ENCODE measurements at regions not wholly inside any gene's neighbourhood (a gene's known extent, or its start where the extent isn't known, plus 50 kb on each side); places are given as distances from the start of the nearest gene placed in this dataset.

DNA sequence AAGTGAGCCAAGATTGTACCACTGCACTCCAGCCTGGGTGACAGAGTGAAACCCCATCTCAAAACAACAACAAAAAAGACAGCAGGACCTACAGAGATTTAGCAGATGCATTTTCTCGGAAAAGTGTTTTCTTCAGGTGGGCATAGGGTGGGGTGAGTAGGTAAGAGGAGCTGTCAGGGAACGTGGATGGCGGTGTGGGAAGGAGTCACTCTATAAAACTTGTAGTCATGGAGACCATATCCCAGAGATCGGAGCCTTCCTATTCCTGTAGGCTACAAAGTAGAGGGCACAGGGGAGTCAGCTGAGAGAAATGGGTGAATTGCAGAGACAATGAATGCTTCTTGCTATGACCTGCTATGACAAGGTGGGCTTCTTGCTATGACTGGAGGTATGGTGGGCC lies 283.0 kb upstream of the FOXK1 start:
- no peaks in the 10 kb centered on the region for H3K9me3 ChIP-seq (ENCODE audit: low read length)
- no peaks in the 10 kb centered on the region for H3K27me3 ChIP-seq (ENCODE audit: control insufficient read depth in 1 of 2, insufficient read depth in 2 of 2, low read length in 2 of 2)
- H3K9ac ChIP-seq (ENCODE audit: low read length), result no peak overlapping the region
- H3K36me3 ChIP-seq (ENCODE audit: insufficient read depth, low read length), result no peaks in the 10 kb centered on the region
- H3K4me1 ChIP-seq (ENCODE audit: insufficient read depth, low read length), result no peaks in the 10 kb centered on the region
- no peak overlapping the region for H3K4me3 ChIP-seq (ENCODE audit: low read depth in 1 of 2, low read length in 2 of 2)
- H3K27ac ChIP-seq (ENCODE audit: low read depth, low read length), result no peak overlapping the region

DNA sequence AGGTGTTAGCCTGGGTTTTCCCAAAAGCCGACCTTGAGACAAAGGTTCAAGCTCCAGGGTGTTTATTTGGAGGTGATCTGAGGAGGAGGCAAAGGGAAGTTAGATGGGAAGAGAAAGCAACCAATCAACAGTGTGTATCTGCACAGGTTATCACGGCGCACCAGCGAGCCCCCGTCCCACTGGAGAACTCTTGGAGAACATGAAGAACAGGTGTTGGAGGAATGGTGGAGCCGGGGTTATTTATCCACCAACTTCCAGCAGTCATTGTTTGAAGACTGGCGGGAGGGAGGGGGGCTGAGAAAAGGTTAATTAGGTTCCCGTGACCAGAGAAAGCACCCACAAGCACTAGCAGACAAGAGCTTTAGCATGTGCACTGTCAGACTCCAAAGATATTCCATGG lies 282.5 kb upstream of the FOXK1 start:
- H3K27me3 ChIP-seq (ENCODE audit: control insufficient read depth in 1 of 2, insufficient read depth in 2 of 2, low read length in 2 of 2), result no peaks in the 10 kb centered on the region
- H3K27ac ChIP-seq (ENCODE audit: low read depth, low read length), result no peak overlapping the region
- no peaks in the 10 kb centered on the region for H3K9me3 ChIP-seq (ENCODE audit: low read length)
- no peaks in the 10 kb centered on the region for H3K36me3 ChIP-seq (ENCODE audit: insufficient read depth, low read length)
- H3K9ac ChIP-seq (ENCODE audit: low read length), result no peak overlapping the region
- no peak overlapping the region for H3K4me3 ChIP-seq (ENCODE audit: low read depth in 1 of 2, low read length in 2 of 2)
- H3K4me1 ChIP-seq (ENCODE audit: insufficient read depth, low read length), result no peaks in the 10 kb centered on the region

DNA sequence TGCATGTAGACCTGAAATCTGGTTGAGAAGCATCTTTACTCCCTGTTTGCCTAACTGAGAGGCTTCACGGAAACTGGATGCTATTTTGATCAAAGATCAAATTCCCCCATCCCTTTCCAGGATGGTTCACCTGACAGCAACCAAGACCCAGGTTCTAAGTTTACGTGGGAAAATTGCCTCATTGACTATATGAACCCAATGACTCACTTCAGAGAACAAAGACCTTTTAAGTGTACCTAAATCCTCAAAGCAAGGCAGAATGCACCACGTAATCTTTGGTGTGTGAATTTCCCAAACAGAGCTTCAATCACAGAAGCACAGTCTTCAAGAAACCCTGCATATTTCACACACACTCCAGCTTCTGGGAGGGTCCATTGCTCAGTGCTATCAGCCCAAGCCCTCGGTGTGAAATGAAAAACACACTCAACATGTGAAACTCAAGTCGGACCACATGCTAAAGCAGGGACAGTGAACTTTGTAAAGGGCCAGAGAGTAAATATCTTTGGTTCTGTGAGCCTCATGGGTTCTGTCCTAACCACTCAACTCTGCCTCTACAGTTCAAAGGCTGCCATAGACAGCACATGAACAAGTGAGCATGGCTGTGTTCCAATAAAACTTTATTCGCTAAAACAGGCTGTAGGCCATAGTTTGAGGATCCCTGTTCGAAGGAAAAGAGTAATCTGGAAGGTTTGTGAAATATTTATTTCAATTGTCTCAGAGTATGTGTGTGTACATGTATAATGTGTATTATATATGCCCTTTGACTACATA lies 275.6 kb upstream of the FOXK1 start:
- H3K9ac ChIP-seq (ENCODE audit: low read length), result no peak overlapping the region
- no peaks in the 10 kb centered on the region for H3K9me3 ChIP-seq (ENCODE audit: low read length)
- H3K4me1 ChIP-seq (ENCODE audit: insufficient read depth, low read length), result no peaks in the 10 kb centered on the region
- H3K27ac ChIP-seq (ENCODE audit: low read depth, low read length), result no peak overlapping the region
- H3K36me3 ChIP-seq (ENCODE audit: insufficient read depth, low read length), result no peaks in the 10 kb centered on the region
- no peak overlapping the region for H3K4me3 ChIP-seq (ENCODE audit: low read depth in 1 of 2, low read length in 2 of 2)
- H3K27me3 ChIP-seq (ENCODE audit: control insufficient read depth in 1 of 2, insufficient read depth in 2 of 2, low read length in 2 of 2), result no peaks in the 10 kb centered on the region

- Histone ChIP-seq H3K4me3 (ENCODE audit: low read depth in 1 of 2, low read length in 2 of 2) (no peak overlapping the region), H3K9me3 (ENCODE audit: low read length) (no peaks in the 10 kb centered on the region), H3K4me1 (ENCODE audit: insufficient read depth, low read length) (no peaks in the 10 kb centered on the region), H3K9ac (ENCODE audit: low read length) (no peak overlapping the region), H3K27me3 (ENCODE audit: control insufficient read depth in 1 of 2, insufficient read depth in 2 of 2, low read length in 2 of 2) (no peaks in the 10 kb centered on the region), H3K36me3 (ENCODE audit: insufficient read depth, low read length) (no peaks in the 10 kb centered on the region), H3K27ac (ENCODE audit: low read depth, low read length) (no peak overlapping the region)
These were observed 272.1 kb upstream of the FOXK1 start for GRCh38 chr7:4409946-4410345.

DNA sequence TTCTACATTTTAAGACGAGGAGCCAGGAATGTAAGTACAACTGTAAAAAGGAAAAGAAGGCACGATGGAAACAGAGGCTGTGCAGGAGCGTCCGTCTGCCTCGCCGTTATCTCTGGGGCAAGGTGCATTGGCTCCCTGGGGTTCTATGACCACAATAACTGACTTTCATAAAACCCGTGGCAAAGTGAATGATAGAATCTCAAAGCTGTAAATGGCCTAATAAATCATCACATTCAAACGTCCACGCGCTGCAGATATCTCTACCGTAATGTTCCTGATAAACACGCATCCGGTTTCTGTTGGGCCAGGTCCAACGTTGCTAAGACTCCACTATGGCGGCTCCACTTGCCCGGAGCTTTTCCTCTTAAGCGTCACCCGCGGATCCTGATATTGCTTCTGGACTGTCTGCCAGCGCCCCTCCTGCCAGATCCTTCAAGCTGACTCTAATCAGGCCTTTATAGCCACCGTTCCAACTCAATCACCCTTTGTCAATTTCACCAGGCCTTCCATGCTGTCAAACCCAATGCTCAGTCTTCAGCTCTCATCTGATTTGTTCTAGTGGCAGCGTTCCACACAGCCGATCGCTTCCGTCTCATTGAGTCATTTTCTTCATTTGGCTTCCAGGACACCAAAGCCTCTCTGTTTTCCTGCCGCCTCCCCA lies 265.6 kb upstream of the FOXK1 start:
- Histone ChIP-seq H3K9me3 (ENCODE audit: low read length) (no peaks in the 10 kb centered on the region), H3K27ac (ENCODE audit: low read depth, low read length) (no peak overlapping the region), H3K27me3 (ENCODE audit: control insufficient read depth in 1 of 2, insufficient read depth in 2 of 2, low read length in 2 of 2) (no peaks in the 10 kb centered on the region), H3K4me3 (ENCODE audit: low read depth in 1 of 2, low read length in 2 of 2) (peak overlapping the region in 1 of 2 donors; percentile 44), H3K4me1 (ENCODE audit: insufficient read depth, low read length) (no peaks in the 10 kb centered on the region), H3K9ac (ENCODE audit: low read length) (no peak overlapping the region), H3K36me3 (ENCODE audit: insufficient read depth, low read length) (no peaks in the 10 kb centered on the region)

GRCh38 chr7:4428526-4428925 lies 253.6 kb upstream of the FOXK1 start:
- Histone ChIP-seq H3K4me1 (ENCODE audit: insufficient read depth, low read length) (no peaks in the 10 kb centered on the region), H3K4me3 (ENCODE audit: low read depth in 1 of 2, low read length in 2 of 2) (no peak overlapping the region), H3K27ac (ENCODE audit: low read depth, low read length) (no peak overlapping the region), H3K27me3 (ENCODE audit: control insufficient read depth in 1 of 2, insufficient read depth in 2 of 2, low read length in 2 of 2) (no peaks in the 10 kb centered on the region), H3K36me3 (ENCODE audit: insufficient read depth, low read length) (no peaks in the 10 kb centered on the region), H3K9me3 (ENCODE audit: low read length) (no peaks in the 10 kb centered on the region), H3K9ac (ENCODE audit: low read length) (no peak overlapping the region)

DNA sequence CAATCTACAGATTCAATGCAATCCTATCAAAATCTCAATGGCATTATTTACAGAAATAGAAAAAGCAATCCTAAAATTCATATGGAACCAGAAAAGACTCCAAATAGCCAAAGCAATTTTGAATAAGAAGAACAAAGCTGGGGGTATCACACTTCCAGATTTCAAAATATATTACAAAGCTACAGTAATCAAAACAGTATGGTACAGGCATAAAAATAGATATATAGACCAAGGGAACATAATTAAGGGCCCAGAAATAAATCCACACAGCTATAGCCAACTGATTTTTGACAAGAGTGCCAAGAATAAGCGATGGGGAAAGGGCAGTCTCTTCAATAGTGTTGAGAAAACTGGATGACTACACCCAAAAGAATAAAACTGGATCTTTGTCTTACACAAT lies 251.9 kb upstream of the FOXK1 start:
- no peak overlapping the region for H3K27ac ChIP-seq (ENCODE audit: low read depth, low read length)
- no peak overlapping the region for H3K4me3 ChIP-seq (ENCODE audit: low read depth in 1 of 2, low read length in 2 of 2)

GRCh38 chr7:4434306-4434705 lies 247.8 kb upstream of the FOXK1 start:
- no peak overlapping the region for H3K4me3 ChIP-seq (ENCODE audit: low read depth in 1 of 2, low read length in 2 of 2)
- H3K9me3 ChIP-seq (ENCODE audit: low read length), result no peaks in the 10 kb centered on the region
- no peak overlapping the region for H3K27ac ChIP-seq (ENCODE audit: low read depth, low read length)
- no peak overlapping the region for H3K9ac ChIP-seq (ENCODE audit: low read length)
- H3K27me3 ChIP-seq (ENCODE audit: control insufficient read depth in 1 of 2, insufficient read depth in 2 of 2, low read length in 2 of 2), result no peaks in the 10 kb centered on the region
- no peaks in the 10 kb centered on the region for H3K4me1 ChIP-seq (ENCODE audit: insufficient read depth, low read length)
- H3K36me3 ChIP-seq (ENCODE audit: insufficient read depth, low read length), result no peaks in the 10 kb centered on the region

More for the DNA sequence above, 251.9 kb upstream of the FOXK1 start:
- no peak overlapping the region for H3K9ac ChIP-seq (ENCODE audit: low read length)
- H3K27me3 ChIP-seq (ENCODE audit: control insufficient read depth in 1 of 2, insufficient read depth in 2 of 2, low read length in 2 of 2), result no peaks in the 10 kb centered on the region
- no peaks in the 10 kb centered on the region for H3K9me3 ChIP-seq (ENCODE audit: low read length)
- H3K4me1 ChIP-seq (ENCODE audit: insufficient read depth, low read length), result no peaks in the 10 kb centered on the region
- H3K36me3 ChIP-seq (ENCODE audit: insufficient read depth, low read length), result no peaks in the 10 kb centered on the region

GRCh38 chr7:4436361-4436895 lies 245.7 kb upstream of the FOXK1 start:
- no peaks in the 10 kb centered on the region for H3K4me1 ChIP-seq (ENCODE audit: insufficient read depth, low read length)
- H3K27ac ChIP-seq (ENCODE audit: low read depth, low read length), result no peak overlapping the region
- no peaks in the 10 kb centered on the region for H3K9me3 ChIP-seq (ENCODE audit: low read length)
- H3K9ac ChIP-seq (ENCODE audit: low read length), result no peak overlapping the region
- no peaks in the 10 kb centered on the region for H3K27me3 ChIP-seq (ENCODE audit: control insufficient read depth in 1 of 2, insufficient read depth in 2 of 2, low read length in 2 of 2)
- H3K36me3 ChIP-seq (ENCODE audit: insufficient read depth, low read length), result no peaks in the 10 kb centered on the region
- H3K4me3 ChIP-seq (ENCODE audit: low read depth in 1 of 2, low read length in 2 of 2), result no peak overlapping the region

GRCh38 chr7:4436936-4437335 lies 245.2 kb upstream of the FOXK1 start:
- Histone ChIP-seq H3K4me3 (ENCODE audit: low read depth in 1 of 2, low read length in 2 of 2) (no peak overlapping the region), H3K9me3 (ENCODE audit: low read length) (no peaks in the 10 kb centered on the region), H3K36me3 (ENCODE audit: insufficient read depth, low read length) (no peaks in the 10 kb centered on the region), H3K27ac (ENCODE audit: low read depth, low read length) (no peak overlapping the region), H3K27me3 (ENCODE audit: control insufficient read depth in 1 of 2, insufficient read depth in 2 of 2, low read length in 2 of 2) (no peaks in the 10 kb centered on the region), H3K4me1 (ENCODE audit: insufficient read depth, low read length) (no peaks in the 10 kb centered on the region), H3K9ac (ENCODE audit: low read length) (no peak overlapping the region)

DNA sequence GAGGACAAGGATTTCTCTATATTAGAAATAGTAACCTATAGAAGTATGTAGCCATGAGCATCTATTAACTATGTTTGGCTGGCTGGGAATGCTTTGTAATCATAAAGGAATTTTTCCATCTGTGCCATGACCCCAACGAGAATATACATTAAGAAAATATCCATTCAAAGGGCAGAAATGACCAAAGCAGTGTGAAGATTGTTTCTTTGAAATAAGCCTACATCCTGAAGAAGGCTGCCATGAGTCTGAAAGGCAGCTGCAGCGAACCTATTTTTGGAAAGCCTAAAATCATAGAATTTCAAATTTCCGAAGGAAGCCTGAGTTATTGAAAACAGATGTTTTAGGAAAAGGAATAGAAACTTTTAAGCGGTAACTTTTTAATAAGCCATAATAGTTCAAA lies 244.2 kb upstream of the FOXK1 start:
- Histone ChIP-seq H3K27ac (ENCODE audit: low read depth, low read length) (no peak overlapping the region), H3K9ac (ENCODE audit: low read length) (no peak overlapping the region), H3K9me3 (ENCODE audit: low read length) (no peaks in the 10 kb centered on the region), H3K36me3 (ENCODE audit: insufficient read depth, low read length) (no peaks in the 10 kb centered on the region), H3K4me1 (ENCODE audit: insufficient read depth, low read length) (no peaks in the 10 kb centered on the region), H3K4me3 (ENCODE audit: low read depth in 1 of 2, low read length in 2 of 2) (no peak overlapping the region), H3K27me3 (ENCODE audit: control insufficient read depth in 1 of 2, insufficient read depth in 2 of 2, low read length in 2 of 2) (no peaks in the 10 kb centered on the region)

Data from muscle layer of colon (tissue), 2 donors.